NCI-H1436 treated with DMSO at 0.1 percent for 48 hours (cell line): ENCODE measurements at regions not wholly inside any gene's neighbourhood (a gene's known extent, or its start where the extent isn't known, plus 50 kb on each side); places are given as distances from the start of the nearest gene placed in this dataset.

Experiments used
- DNase-seq: peaks from one replicate; lab custom pipeline; 2025; lab: John Stamatoyannopoulos, UW

- DNase-seq, result no peak
Measured at GRCh38 chr7:123401295-123401694, 133.1 kb downstream of the IQUB start.

GRCh38 chr7:123400196-123400595 is 134.2 kb downstream of the IQUB start:
- DNase-seq, result no peak

GRCh38 chr7:123398921-123399320 is 135.5 kb downstream of the IQUB start:
- DNase-seq, result no peak

GRCh38 chr7:123397746-123398338 is 136.6 kb downstream of the IQUB start:
- DNase-seq, result no peak

GRCh38 chr7:123393623-123394022 is 140.8 kb downstream of the IQUB start:
- DNase-seq, result no peak

- DNase-seq, result no peak
Measured at GRCh38 chr7:123372368-123372767, 162.0 kb downstream of the IQUB start.

GRCh38 chr7:123367484-123368122 is 166.8 kb downstream of the IQUB start:
- no peak for DNase-seq

GRCh38 chr7:123367031-123367430 is 167.3 kb upstream of the SLC13A1 start:
- DNase-seq, result no peak

- no peak for DNase-seq
Measured at GRCh38 chr7:123366626-123367025, 166.9 kb upstream of the SLC13A1 start.

GRCh38 chr7:123360631-123361030 is 160.9 kb upstream of the SLC13A1 start:
- DNase-seq, result no peak

GRCh38 chr7:123355576-123356190 is 155.9 kb upstream of the SLC13A1 start:
- DNase-seq, result peak; percentile 18

- no peak for DNase-seq
Measured at GRCh38 chr7:123352973-123353372, 153.2 kb upstream of the SLC13A1 start.

- no peak for DNase-seq
Measured at GRCh38 chr7:123351516-123352505, 152.0 kb upstream of the SLC13A1 start.

GRCh38 chr7:123351027-123351426 is 151.3 kb upstream of the SLC13A1 start:
- no peak for DNase-seq

- no peak for DNase-seq
Measured at GRCh38 chr7:123348690-123349089, 148.9 kb upstream of the SLC13A1 start.

- DNase-seq, result no peak
Measured at GRCh38 chr7:123346766-123347165, 147.0 kb upstream of the SLC13A1 start.

- DNase-seq, result no peak
Measured at GRCh38 chr7:123343611-123344010, 143.8 kb upstream of the SLC13A1 start.

GRCh38 chr7:123341102-123341501 is 141.3 kb upstream of the SLC13A1 start:
- no peak for DNase-seq

GRCh38 chr7:123338688-123339087 is 138.9 kb upstream of the SLC13A1 start:
- no peak for DNase-seq

- no peak for DNase-seq
Measured at GRCh38 chr7:123329988-123330643, 130.3 kb upstream of the SLC13A1 start.

GRCh38 chr7:123327661-123328060 is 127.9 kb upstream of the SLC13A1 start:
- DNase-seq, result no peak

GRCh38 chr7:123324283-123324682 is 124.5 kb upstream of the SLC13A1 start:
- no peak for DNase-seq
